Endothelial cell of umbilical vein (primary cell): ENCODE measurements at regions not wholly inside any gene's neighbourhood (a gene's known extent, or its start where the extent isn't known, plus 50 kb on each side); places are given as distances from the start of the nearest gene placed in this dataset.

Source experiments
- CTCF ChIP-seq, 2 donors: IDR thresholded peaks; 1 replicate in 1 of 2; 2 replicates in 1 of 2; pipeline ENCODE4 v1.5.1; 2011; ENCODE audit warnings: low read length in 2 of 2, mild to moderate bottlenecking in 2 of 2, moderate library complexity in 2 of 2, control low read depth in 1 of 2, inconsistent platforms in 1 of 2, low read depth in 1 of 2; ENCODE audit not compliant: insufficient read depth in 1 of 2; ENCODE audit errors: extremely low read depth in 1 of 2
- EZH2 ChIP-seq: IDR thresholded peaks from 2 replicates; pipeline ENCODE4 v1.6.1; 2012; ENCODE audit warnings: borderline replicate concordance, low read depth, mild to moderate bottlenecking, moderate library complexity, low read length, inconsistent platforms; ENCODE audit not compliant: severe bottlenecking
- GATA2 ChIP-seq: IDR thresholded peaks from 2 replicates; pipeline ENCODE4 v1.7.0; 2011; ENCODE audit warnings: low read depth, mild to moderate bottlenecking, moderate library complexity, mixed read lengths, low read length; ENCODE audit not compliant: insufficient read length, insufficient read depth
- POLR2A ChIP-seq: IDR thresholded peaks from 2 replicates; pipeline ENCODE4 v1.6.1; 2012; ENCODE audit warnings: low read depth, mild to moderate bottlenecking, control low read depth, low read length

- no peak for TF ChIP-seq EZH2
- no peak for TF ChIP-seq CTCF (IDR thresholded peaks at IDR 0.05; ENCODE audit: extremely low read depth in 1 of 2, insufficient read depth in 1 of 2, low read depth in 1 of 2, low read length in 2 of 2)
- no peak for TF ChIP-seq GATA2
- TF ChIP-seq POLR2A, result no peak
These were observed 185.9 kb downstream of the ABHD5 start for GRCh38 chr3:43876648-43877047.
